ENCODE measurements at regions not wholly inside any gene's neighbourhood (a gene's known extent, or its start where the extent isn't known, plus 50 kb on each side); places are given as distances from the start of the nearest gene placed in this dataset.

- DNase-seq (ENCODE audit: low read depth) = no peak
These were observed 167.7 kb upstream of the NPVF start for GRCh38 chr7:25395976-25396375.

DNA sequence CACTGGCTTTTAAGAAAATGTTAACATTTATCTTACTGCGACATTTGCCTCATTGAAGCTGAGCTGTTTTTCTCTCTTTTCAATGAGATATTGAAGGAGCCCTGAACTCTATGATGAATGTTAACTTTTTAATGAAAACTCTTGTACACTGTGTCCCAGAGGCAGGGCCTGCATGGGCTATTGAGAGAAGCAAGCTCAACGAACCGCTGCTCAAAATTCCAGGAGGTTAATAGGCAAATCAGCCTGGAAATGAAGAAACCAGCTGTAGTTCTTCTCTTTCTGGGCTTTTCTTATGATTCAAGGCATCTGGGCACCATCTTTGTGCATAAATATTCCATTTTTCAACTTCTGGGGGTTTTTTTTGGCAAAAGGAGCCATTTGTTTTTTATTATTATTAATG is 168.4 kb upstream of the NPVF start:
- DNase-seq (ENCODE audit: low read depth) = no peak

- DNase-seq (ENCODE audit: low read depth) = no peak
These were observed 170.1 kb upstream of the NPVF start for GRCh38 chr7:25398418-25398817.

- no peak for DNase-seq (ENCODE audit: low read depth)
These were observed 170.9 kb upstream of the NPVF start for GRCh38 chr7:25399000-25399750.

- no peak for DNase-seq (ENCODE audit: low read depth)
These were observed 174.2 kb upstream of the NPVF start for GRCh38 chr7:25402532-25402931.

GRCh38 chr7:25405736-25406135 is 177.4 kb upstream of the NPVF start:
- no peak for DNase-seq (ENCODE audit: low read depth)

DNA sequence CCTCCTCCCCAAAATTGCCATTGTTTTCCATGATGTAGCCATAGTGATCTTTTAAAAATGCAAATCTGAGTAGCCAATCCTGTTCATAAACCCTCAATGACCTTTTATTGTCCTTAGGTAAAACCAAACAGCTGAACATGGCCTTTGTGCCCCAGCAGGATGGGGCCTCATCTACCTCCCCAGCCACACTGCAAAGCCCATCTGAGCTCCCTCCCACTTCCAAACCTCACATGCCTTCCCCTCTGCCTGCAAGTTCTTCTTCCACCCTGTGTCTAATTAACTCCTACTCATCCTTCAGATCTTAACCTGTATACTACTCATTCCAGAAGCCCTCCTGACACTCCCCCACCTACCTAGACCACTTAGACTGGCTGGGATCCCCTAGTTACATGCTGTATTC is 178.8 kb upstream of the NPVF start:
- DNase-seq (ENCODE audit: low read depth) = no peak

GRCh38 chr7:25408012-25408687 is 179.9 kb upstream of the NPVF start:
- no peak for DNase-seq (ENCODE audit: low read depth)

GRCh38 chr7:25408876-25409275 is 180.6 kb upstream of the NPVF start:
- DNase-seq (ENCODE audit: low read depth) = no peak

DNA sequence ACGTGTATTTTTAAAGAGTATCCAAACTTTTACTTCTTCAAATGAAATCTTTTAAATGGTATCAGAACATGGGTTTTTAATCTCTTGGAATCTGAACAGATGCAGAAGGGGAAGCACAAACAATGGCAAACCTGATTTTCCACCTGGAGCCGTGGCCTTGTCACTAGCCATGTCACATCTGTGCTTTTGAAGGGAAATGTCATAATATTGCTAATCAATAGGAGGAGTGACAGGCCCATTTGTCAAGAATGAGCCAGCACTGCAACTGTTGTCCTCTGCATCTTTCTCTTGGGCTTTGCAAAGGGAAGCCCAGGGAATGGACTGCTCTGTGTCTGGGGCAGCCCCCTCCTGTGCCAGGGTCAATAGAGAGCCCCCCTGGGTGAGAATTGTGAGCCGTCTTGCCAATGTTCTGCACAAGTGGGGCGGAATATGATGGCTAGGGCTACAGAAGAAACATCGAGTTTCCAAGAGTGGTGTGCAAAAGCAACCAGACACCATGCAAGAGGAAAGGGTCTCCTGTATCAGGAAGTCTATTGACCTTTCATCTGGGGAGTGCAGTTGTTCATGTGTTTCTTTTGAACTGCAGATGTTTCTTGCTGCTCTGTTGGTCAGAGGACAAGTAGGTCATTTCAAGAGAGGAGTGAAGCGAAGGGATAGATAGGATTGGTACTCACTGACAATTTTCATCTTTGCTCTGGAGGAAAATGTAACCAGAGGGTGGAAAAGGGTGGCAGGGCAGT is 181.8 kb upstream of the NPVF start:
- no peak for DNase-seq (ENCODE audit: low read depth)

- no peak for DNase-seq (ENCODE audit: low read depth)
These were observed 192.5 kb upstream of the NPVF start for GRCh38 chr7:25420771-25421170.

GRCh38 chr7:25424113-25424512 is 195.8 kb upstream of the NPVF start:
- no peak for DNase-seq (ENCODE audit: low read depth)

- DNase-seq (ENCODE audit: low read depth) = no peak
These were observed 196.6 kb upstream of the NPVF start for GRCh38 chr7:25424855-25425254.

- no peak for DNase-seq (ENCODE audit: low read depth)
These were observed 199.4 kb upstream of the NPVF start for GRCh38 chr7:25427721-25428120.

- peak; percentile 17 for DNase-seq (ENCODE audit: low read depth)
These were observed 201.4 kb upstream of the NPVF start for GRCh38 chr7:25429731-25430130.

- no peak for DNase-seq (ENCODE audit: low read depth)
These were observed 202.1 kb upstream of the NPVF start for GRCh38 chr7:25430200-25430931.

GRCh38 chr7:25431956-25432450 is 203.7 kb upstream of the NPVF start:
- DNase-seq (ENCODE audit: low read depth) = no peak

DNA sequence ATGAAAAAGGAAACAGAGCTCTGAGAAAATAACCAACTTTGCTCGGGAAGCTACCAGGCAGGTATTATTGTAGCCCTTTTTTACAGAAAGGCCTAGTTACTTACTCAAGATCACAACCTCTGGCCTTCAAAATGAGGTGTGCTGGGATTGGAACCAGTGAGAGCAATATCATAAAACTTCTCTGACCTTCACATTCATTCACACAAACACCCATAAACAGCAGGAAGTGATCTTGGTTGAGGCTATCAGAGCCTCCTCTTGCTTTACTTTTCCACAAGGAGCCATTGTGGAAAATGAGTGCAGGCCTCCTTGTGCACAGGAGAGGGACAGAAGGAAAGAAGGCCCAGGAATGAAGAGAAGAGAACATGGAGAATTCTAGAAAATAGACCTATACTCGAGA is 204.5 kb upstream of the NPVF start:
- DNase-seq (ENCODE audit: low read depth) = no peak

- DNase-seq (ENCODE audit: low read depth) = no peak
These were observed 208.1 kb upstream of the NPVF start for GRCh38 chr7:25436413-25436812.

- no peak for DNase-seq (ENCODE audit: low read depth)
These were observed 209.0 kb upstream of the NPVF start for GRCh38 chr7:25437308-25437707.

DNA sequence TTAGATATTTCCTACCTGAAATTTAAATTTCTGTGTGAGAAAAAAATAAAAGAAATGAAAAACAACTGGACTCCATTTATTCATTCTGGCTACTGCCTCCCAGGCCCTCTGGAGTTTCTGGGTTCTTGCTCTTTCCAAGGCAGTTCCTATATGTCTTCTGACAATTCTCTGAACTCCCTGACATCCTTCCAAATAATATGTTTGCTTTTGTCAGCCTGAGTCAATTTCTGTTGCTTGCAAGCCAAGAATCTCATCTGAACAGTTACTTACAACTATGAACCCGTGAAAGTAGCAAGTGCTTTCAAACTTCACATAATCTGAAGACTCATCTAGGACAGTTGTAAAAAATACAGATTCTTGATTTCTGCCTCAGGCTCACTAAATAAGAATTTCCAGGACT is 216.7 kb upstream of the NPVF start:
- no peak for DNase-seq (ENCODE audit: low read depth)

DNA sequence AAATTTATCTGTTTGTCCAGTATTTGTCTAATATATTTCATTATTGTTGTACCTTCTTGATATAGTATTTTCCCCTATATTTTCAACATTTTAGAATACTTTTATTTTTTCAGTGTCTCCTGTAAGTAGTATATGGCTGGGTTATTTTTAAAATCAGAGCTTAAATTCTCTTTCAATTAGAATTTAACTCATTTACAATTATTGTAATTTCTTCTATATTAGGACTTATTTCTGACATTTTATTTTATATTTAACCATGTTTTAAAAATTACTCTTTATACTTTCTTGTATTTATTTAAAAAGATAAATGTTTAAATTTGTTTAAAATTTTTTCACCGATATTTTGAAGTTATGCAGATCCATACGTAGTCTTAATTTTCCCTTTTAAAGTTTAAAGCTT is 220.0 kb upstream of the NPVF start:
- DNase-seq (ENCODE audit: low read depth) = no peak
